WTC11 (cell line): ENCODE measurements at regions not wholly inside any gene's neighbourhood (a gene's known extent, or its start where the extent isn't known, plus 50 kb on each side); places are given as distances from the start of the nearest gene placed in this dataset.

Experiments
- ATAC-seq: fragments of 200-7000 bp; cut with Tn5 transposase; 2 replicates; pipeline ENCODE4 v1.10.0; 2021; ENCODE audit warnings: mild to moderate bottlenecking, moderate library complexity
- CTCF ChIA-PET: fragments of 300-600 bp; sonication (Branson Sonifier 250); formaldehyde crosslinking; loops from one replicate; lab custom pipeline; 2021; ENCODE audit warnings: antibody characterized with exemption; lab: Charles Lee
- POLR2A ChIA-PET: fragments of 350-600 bp; sonication (Branson Sonifier 250); formaldehyde crosslinking; loops from one replicate; lab custom pipeline; 2021; ENCODE audit warnings: antibody characterized with exemption; lab: Charles Lee
- DNase-seq: peaks from one replicate; pipeline ENCODE4 v3.0.0; 2021; ENCODE audit warnings: low spot score
- H3K27ac Mint-ChIP-seq: 2 replicates; pipeline ENCODE4 v1.8.0; 2021; ENCODE audit warnings: mixed read lengths
- H3K27me3 Mint-ChIP-seq: 2 replicates; pipeline ENCODE4 v1.8.0; 2021; ENCODE audit warnings: low read depth, mild to moderate bottlenecking, moderate library complexity, mixed read lengths
- H3K36me3 Mint-ChIP-seq: 2 replicates; pipeline ENCODE4 v1.8.0; 2021; ENCODE audit warnings: mixed read lengths
- H3K4me1 Mint-ChIP-seq: 2 replicates; pipeline ENCODE4 v1.8.0; 2022; ENCODE audit warnings: mixed read lengths
- H3K4me3 Mint-ChIP-seq: 2 replicates; pipeline ENCODE4 v1.8.0; 2021; ENCODE audit warnings: mild to moderate bottlenecking, moderate library complexity, mixed read lengths
- H3K9me3 Mint-ChIP-seq: 2 replicates; pipeline ENCODE4 v1.8.0; 2021; ENCODE audit warnings: mixed read lengths
- FOXP1 ChIP-seq: sonication (generic); formaldehyde crosslinking; IDR thresholded peaks from 2 replicates; pipeline ENCODE4 v1.8.0; 2022; ENCODE audit warnings: missing genetic modification reagents, mild to moderate bottlenecking, moderate library complexity, borderline replicate concordance
- GABPB1 ChIP-seq: sonication (generic); formaldehyde crosslinking; IDR thresholded peaks from 2 replicates; pipeline ENCODE4 v1.8.1; 2023; ENCODE audit warnings: mild to moderate bottlenecking, missing genetic modification reagents
- JUN ChIP-seq: sonication (generic); formaldehyde crosslinking; IDR thresholded peaks from 2 replicates; pipeline ENCODE4 v1.8.0; 2023; ENCODE audit warnings: mild to moderate bottlenecking, missing genetic modification reagents
- MYBL2 ChIP-seq: sonication (generic); formaldehyde crosslinking; IDR thresholded peaks from 2 replicates; pipeline ENCODE4 v1.8.1; 2023; ENCODE audit warnings: mild to moderate bottlenecking, moderate library complexity, missing genetic modification reagents
- OVOL2 ChIP-seq: fragments of 250-450 bp; sonication (Bioruptor Pico); IDR thresholded peaks from 2 replicates; pipeline ENCODE4 v1.9.0; 2021; ENCODE audit warnings: mild to moderate bottlenecking, borderline replicate concordance
- RELA ChIP-seq: sonication (generic); formaldehyde crosslinking; IDR thresholded peaks from 2 replicates; pipeline ENCODE4 v1.8.1; 2022; ENCODE audit warnings: missing genetic modification reagents, mild to moderate bottlenecking, borderline replicate concordance
- TF ChIP-seq, protein P1 (sequence below): sonication (generic); formaldehyde crosslinking; IDR thresholded peaks from 2 replicates; pipeline ENCODE4 v1.8.1; 2022; ENCODE audit warnings: mild to moderate bottlenecking, missing genetic modification reagents, moderate library complexity, borderline replicate concordance
- TF ChIP-seq, protein P2 (sequence below): fragments of 250-450 bp; sonication (Bioruptor Pico); IDR thresholded peaks from 2 replicates; pipeline ENCODE4 v1.9.0; 2021; ENCODE audit warnings: mild to moderate bottlenecking, borderline replicate concordance
- TF ChIP-seq, protein P3 (sequence below): sonication (generic); formaldehyde crosslinking; conservative IDR thresholded peaks from 2 replicates; pipeline ENCODE4 v1.8.1; 2023; ENCODE audit warnings: mild to moderate bottlenecking, low read depth, missing genetic modification reagents, moderate library complexity
- TF ChIP-seq, protein P4 (sequence below): sonication (generic); formaldehyde crosslinking; IDR thresholded peaks from 2 replicates; pipeline ENCODE4 v1.8.1; 2022; ENCODE audit warnings: low read depth, missing genetic modification reagents, borderline replicate concordance
- TF ChIP-seq, protein P5 (sequence below): sonication (generic); formaldehyde crosslinking; IDR thresholded peaks from 2 replicates; pipeline ENCODE4 v1.8.0; 2022; ENCODE audit warnings: missing genetic modification reagents

DNA sequence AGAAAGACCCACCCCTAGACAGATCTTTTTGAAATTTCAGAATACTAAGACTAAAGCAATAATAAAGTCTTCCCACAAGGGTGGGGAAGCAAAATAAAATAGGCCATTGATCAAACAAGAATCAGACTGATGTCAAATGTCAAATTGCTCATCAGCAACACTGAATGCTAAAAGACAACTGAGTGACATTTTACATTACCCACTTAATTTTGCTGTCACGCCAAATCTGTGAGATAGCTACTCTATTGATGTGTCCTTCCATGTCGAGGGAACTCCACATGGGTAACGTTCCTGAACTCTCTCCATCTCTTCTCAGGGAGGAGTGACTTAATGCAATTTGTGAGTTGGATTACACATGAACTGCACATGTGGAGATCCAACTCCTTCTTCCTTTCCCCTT is 271.7 kb upstream of the CAMK1G start (continued):
- TF ChIP-seq, protein P1, sequence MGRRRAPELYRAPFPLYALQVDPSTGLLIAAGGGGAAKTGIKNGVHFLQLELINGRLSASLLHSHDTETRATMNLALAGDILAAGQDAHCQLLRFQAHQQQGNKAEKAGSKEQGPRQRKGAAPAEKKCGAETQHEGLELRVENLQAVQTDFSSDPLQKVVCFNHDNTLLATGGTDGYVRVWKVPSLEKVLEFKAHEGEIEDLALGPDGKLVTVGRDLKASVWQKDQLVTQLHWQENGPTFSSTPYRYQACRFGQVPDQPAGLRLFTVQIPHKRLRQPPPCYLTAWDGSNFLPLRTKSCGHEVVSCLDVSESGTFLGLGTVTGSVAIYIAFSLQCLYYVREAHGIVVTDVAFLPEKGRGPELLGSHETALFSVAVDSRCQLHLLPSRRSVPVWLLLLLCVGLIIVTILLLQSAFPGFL (CRISPR knock-in tag) = no peak
- TF ChIP-seq, protein P2, sequence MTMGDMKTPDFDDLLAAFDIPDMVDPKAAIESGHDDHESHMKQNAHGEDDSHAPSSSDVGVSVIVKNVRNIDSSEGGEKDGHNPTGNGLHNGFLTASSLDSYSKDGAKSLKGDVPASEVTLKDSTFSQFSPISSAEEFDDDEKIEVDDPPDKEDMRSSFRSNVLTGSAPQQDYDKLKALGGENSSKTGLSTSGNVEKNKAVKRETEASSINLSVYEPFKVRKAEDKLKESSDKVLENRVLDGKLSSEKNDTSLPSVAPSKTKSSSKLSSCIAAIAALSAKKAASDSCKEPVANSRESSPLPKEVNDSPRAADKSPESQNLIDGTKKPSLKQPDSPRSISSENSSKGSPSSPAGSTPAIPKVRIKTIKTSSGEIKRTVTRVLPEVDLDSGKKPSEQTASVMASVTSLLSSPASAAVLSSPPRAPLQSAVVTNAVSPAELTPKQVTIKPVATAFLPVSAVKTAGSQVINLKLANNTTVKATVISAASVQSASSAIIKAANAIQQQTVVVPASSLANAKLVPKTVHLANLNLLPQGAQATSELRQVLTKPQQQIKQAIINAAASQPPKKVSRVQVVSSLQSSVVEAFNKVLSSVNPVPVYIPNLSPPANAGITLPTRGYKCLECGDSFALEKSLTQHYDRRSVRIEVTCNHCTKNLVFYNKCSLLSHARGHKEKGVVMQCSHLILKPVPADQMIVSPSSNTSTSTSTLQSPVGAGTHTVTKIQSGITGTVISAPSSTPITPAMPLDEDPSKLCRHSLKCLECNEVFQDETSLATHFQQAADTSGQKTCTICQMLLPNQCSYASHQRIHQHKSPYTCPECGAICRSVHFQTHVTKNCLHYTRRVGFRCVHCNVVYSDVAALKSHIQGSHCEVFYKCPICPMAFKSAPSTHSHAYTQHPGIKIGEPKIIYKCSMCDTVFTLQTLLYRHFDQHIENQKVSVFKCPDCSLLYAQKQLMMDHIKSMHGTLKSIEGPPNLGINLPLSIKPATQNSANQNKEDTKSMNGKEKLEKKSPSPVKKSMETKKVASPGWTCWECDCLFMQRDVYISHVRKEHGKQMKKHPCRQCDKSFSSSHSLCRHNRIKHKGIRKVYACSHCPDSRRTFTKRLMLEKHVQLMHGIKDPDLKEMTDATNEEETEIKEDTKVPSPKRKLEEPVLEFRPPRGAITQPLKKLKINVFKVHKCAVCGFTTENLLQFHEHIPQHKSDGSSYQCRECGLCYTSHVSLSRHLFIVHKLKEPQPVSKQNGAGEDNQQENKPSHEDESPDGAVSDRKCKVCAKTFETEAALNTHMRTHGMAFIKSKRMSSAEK (CRISPR knock-in tag) = no peak
- TF ChIP-seq RELA (CRISPR knock-in tag) (no peak), JUN (CRISPR knock-in tag) (no peak), OVOL2 (CRISPR knock-in tag) (no peak), MYBL2 (CRISPR knock-in tag) (no peak)
- TF ChIP-seq, protein P3, sequence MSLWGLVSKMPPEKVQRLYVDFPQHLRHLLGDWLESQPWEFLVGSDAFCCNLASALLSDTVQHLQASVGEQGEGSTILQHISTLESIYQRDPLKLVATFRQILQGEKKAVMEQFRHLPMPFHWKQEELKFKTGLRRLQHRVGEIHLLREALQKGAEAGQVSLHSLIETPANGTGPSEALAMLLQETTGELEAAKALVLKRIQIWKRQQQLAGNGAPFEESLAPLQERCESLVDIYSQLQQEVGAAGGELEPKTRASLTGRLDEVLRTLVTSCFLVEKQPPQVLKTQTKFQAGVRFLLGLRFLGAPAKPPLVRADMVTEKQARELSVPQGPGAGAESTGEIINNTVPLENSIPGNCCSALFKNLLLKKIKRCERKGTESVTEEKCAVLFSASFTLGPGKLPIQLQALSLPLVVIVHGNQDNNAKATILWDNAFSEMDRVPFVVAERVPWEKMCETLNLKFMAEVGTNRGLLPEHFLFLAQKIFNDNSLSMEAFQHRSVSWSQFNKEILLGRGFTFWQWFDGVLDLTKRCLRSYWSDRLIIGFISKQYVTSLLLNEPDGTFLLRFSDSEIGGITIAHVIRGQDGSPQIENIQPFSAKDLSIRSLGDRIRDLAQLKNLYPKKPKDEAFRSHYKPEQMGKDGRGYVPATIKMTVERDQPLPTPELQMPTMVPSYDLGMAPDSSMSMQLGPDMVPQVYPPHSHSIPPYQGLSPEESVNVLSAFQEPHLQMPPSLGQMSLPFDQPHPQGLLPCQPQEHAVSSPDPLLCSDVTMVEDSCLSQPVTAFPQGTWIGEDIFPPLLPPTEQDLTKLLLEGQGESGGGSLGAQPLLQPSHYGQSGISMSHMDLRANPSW (CRISPR knock-in tag) = no peak
- TF ChIP-seq, protein P4, sequence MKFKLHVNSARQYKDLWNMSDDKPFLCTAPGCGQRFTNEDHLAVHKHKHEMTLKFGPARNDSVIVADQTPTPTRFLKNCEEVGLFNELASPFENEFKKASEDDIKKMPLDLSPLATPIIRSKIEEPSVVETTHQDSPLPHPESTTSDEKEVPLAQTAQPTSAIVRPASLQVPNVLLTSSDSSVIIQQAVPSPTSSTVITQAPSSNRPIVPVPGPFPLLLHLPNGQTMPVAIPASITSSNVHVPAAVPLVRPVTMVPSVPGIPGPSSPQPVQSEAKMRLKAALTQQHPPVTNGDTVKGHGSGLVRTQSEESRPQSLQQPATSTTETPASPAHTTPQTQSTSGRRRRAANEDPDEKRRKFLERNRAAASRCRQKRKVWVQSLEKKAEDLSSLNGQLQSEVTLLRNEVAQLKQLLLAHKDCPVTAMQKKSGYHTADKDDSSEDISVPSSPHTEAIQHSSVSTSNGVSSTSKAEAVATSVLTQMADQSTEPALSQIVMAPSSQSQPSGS (CRISPR knock-in tag) = no peak

DNA sequence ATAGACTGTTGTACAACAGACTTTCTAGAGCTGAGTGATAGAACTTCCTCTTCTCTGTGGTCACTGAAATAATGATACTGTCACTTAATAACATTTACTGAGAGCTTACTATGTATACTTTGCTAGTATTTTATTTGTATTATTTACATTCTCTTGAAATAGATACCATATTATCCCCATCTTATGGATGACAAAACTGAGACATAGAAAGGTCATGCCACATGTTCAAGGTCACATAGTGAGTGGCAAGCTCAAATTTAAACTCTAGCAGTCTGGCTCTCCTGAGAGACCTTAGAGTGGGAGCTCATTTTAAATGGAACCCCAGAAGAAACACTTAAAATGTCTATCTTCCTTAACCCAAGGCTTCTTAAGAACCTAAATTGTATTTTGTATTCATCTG is 266.6 kb upstream of the CAMK1G start:
- no peak for TF ChIP-seq GABPB1 (CRISPR knock-in tag)
- TF ChIP-seq, all 79 proteins: peak for 0
- Mint-ChIP-seq H3K27me3 (no peaks in the 10 kb centered on the region; the same call in 1 of the 2 replicates), H3K4me3 (no peak overlapping the region), H3K27ac (no peak overlapping the region), H3K4me1 (peaks cover 16% of the 10 kb centered on the region), H3K36me3 (no peaks in the 10 kb centered on the region), H3K9me3 (peaks cover 14% of the 10 kb centered on the region)
- no peak for DNase-seq
- CTCF ChIA-PET = interaction anchor here (0.5 kb wide), 1 partner anchor 52 kb away, joined by 4 read pairs; no protein-coding TSS in a partner anchor
- ATAC-seq = no peak
- POLR2A ChIA-PET = no interaction called here

DNA sequence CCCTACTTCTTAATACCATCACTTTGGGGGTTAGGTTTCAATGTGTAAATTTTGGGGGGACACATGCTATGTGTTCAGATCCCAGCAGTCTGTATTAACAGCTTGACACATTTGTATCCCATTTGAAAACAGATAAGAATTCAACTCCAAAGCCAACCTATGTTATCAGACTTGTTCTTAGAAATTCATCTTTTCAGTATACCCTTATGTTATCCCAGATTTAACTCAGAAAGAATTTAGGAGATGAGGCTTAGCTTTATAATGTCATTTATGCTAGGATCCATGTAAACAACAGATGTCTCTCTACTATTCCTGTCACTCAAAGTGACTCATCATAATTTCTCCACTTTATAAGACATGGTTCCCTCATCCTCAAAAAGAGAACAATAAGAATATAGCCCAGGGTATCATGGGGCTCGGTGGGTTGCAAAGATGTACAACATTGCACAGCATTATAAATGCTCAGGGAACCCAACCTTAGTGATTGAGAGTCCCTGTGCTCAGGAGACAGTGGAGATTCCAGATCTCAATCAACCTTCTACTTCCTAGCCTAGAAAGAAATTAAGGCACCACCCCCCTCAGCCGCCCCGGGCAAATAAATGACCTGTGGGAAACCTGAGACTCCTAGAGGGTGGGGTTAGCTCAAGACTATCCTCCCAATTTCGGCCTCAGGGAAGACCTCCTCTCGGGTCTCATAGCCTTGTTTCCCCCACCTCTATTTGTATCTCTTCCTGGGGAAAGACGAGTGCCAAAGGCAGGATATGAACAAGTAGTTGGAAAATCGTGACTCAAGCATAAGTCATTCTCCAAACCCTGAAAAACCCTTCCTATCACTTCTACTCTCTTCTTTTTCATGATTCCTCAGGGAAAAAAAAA is 265.1 kb upstream of the CAMK1G start:
- DNase-seq = no peak
- CTCF ChIA-PET = no interaction called here
- Mint-ChIP-seq H3K4me3 (no peak overlapping the region), H3K4me1 (peaks cover 16% of the 10 kb centered on the region), H3K36me3 (no peaks in the 10 kb centered on the region), H3K27ac (no peak overlapping the region), H3K9me3 (peaks cover 14% of the 10 kb centered on the region), H3K27me3 (no peaks in the 10 kb centered on the region; the same call in 1 of the 2 replicates)
- TF ChIP-seq, protein P5, sequence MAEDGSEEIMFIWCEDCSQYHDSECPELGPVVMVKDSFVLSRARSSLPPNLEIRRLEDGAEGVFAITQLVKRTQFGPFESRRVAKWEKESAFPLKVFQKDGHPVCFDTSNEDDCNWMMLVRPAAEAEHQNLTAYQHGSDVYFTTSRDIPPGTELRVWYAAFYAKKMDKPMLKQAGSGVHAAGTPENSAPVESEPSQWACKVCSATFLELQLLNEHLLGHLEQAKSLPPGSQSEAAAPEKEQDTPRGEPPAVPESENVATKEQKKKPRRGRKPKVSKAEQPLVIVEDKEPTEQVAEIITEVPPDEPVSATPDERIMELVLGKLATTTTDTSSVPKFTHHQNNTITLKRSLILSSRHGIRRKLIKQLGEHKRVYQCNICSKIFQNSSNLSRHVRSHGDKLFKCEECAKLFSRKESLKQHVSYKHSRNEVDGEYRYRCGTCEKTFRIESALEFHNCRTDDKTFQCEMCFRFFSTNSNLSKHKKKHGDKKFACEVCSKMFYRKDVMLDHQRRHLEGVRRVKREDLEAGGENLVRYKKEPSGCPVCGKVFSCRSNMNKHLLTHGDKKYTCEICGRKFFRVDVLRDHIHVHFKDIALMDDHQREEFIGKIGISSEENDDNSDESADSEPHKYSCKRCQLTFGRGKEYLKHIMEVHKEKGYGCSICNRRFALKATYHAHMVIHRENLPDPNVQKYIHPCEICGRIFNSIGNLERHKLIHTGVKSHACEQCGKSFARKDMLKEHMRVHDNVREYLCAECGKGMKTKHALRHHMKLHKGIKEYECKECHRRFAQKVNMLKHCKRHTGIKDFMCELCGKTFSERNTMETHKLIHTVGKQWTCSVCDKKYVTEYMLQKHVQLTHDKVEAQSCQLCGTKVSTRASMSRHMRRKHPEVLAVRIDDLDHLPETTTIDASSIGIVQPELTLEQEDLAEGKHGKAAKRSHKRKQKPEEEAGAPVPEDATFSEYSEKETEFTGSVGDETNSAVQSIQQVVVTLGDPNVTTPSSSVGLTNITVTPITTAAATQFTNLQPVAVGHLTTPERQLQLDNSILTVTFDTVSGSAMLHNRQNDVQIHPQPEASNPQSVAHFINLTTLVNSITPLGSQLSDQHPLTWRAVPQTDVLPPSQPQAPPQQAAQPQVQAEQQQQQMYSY (CRISPR knock-in tag) = no peak
- no peak for TF ChIP-seq FOXP1 (CRISPR knock-in tag)
- peak; percentile 36; the same call in 1 of the 2 replicates for ATAC-seq
- POLR2A ChIA-PET = no interaction called here
